ENCODE measurements at regions not wholly inside any gene's neighbourhood (a gene's known extent, or its start where the extent isn't known, plus 50 kb on each side); places are given as distances from the start of the nearest gene placed in this dataset.

DNA sequence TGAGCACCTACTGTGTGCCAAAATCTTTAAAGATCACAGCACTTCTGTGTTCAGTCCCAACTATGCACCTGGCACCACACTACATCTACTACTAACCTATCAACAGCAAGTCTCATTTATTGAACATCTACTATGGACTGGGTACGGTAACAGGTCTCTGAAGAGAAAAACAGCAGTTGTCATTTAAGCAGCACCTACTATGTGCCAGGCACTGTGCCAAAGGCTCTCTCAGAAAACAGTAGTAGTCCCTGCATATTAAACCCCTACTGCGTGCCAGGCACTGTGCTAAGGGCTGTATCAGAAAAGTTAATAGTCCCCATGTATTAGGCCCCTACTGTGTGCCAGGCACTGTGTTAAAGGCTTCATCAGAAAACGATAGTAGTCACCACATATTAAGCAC, 106.2 kb downstream of the PTPRS start:
- TF ChIP-seq, protein P1, sequence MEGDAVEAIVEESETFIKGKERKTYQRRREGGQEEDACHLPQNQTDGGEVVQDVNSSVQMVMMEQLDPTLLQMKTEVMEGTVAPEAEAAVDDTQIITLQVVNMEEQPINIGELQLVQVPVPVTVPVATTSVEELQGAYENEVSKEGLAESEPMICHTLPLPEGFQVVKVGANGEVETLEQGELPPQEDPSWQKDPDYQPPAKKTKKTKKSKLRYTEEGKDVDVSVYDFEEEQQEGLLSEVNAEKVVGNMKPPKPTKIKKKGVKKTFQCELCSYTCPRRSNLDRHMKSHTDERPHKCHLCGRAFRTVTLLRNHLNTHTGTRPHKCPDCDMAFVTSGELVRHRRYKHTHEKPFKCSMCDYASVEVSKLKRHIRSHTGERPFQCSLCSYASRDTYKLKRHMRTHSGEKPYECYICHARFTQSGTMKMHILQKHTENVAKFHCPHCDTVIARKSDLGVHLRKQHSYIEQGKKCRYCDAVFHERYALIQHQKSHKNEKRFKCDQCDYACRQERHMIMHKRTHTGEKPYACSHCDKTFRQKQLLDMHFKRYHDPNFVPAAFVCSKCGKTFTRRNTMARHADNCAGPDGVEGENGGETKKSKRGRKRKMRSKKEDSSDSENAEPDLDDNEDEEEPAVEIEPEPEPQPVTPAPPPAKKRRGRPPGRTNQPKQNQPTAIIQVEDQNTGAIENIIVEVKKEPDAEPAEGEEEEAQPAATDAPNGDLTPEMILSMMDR (IDR thresholded peaks at IDR 0.05) = no peak
- no peak for TF ChIP-seq POLR2AphosphoS5 (IDR thresholded peaks at IDR 0.05)
